Activated CD8-positive, alpha-beta T cell treated with anti-CD3 and anti-CD28 coated beads for 36 hours (primary cell): ENCODE measurements at regions not wholly inside any gene's neighbourhood (a gene's known extent, or its start where the extent isn't known, plus 50 kb on each side); places are given as distances from the start of the nearest gene placed in this dataset.

Experiments
- ATAC-seq: fragments of 200-7000 bp; cut with Tn5 transposase; one replicate; pipeline ENCODE4 v1.10.0; 2021; ENCODE audit warnings: mild to moderate bottlenecking, moderate library complexity
- CTCF ChIA-PET: fragments of 350-600 bp; sonication (Branson Sonifier 250); formaldehyde crosslinking; loops from one replicate; lab custom pipeline; 2021; ENCODE audit warnings: antibody characterized with exemption; lab: Charles Lee
- POLR2A ChIA-PET: fragments of 350-600 bp; sonication (Branson Sonifier 250); formaldehyde crosslinking; loops from one replicate; lab custom pipeline; 2021; ENCODE audit warnings: antibody characterized with exemption; lab: Charles Lee
- DNase-seq: peaks from one replicate; pipeline ENCODE4 v3.0.0-alpha.2; 2020
- H3K27ac Mint-ChIP-seq: one replicate; pipeline ENCODE4 v1.8.0; 2021; ENCODE audit warnings: mild to moderate bottlenecking, mixed read lengths
- H3K27me3 Mint-ChIP-seq: one replicate; pipeline ENCODE4 v1.8.0; 2021; ENCODE audit warnings: mixed read lengths
- H3K36me3 Mint-ChIP-seq: one replicate; pipeline ENCODE4 v1.8.0; 2021; ENCODE audit warnings: low read depth, mixed read lengths
- H3K4me1 Mint-ChIP-seq: one replicate; pipeline ENCODE4 v1.8.0; 2021; ENCODE audit warnings: low read depth, mixed read lengths
- H3K4me3 Mint-ChIP-seq: one replicate; pipeline ENCODE4 v1.8.0; 2021; ENCODE audit warnings: mild to moderate bottlenecking, moderate library complexity, mixed read lengths
- H3K9me3 Mint-ChIP-seq: one replicate; pipeline ENCODE4 v1.8.0; 2021; ENCODE audit warnings: mixed read lengths
- intact Hi-C: fragments of 100-400 bp; cut with micrococcal nuclease; formaldehyde crosslinking; loops from one replicate; pipeline ENCODE4 v1.10.0; 2022
- TF ChIP-seq, protein P1 (sequence below): fragments of 200-600 bp; IDR thresholded peaks from one replicate; pipeline ENCODE4 v1.8.0; 2022; ENCODE audit warnings: antibody characterized with exemption, mild to moderate bottlenecking

GRCh38 chr1:56237491-56238064, 341.8 kb downstream of the PLPP3 start:
- no peak for ATAC-seq

GRCh38 chr1:56236688-56237087, 342.7 kb downstream of the PLPP3 start:
- intact Hi-C loops = no loop called here
- ATAC-seq = no peak

More at GRCh38 chr1:56237491-56238064, 341.8 kb downstream of the PLPP3 start:
- POLR2A ChIA-PET = no interaction called here
- CTCF ChIA-PET = no interaction called here
- Mint-ChIP-seq H3K9me3 (peaks cover 7% of the 10 kb centered on the region), H3K36me3 (no peaks in the 10 kb centered on the region), H3K27me3 (no peaks in the 10 kb centered on the region), H3K4me1 (no peaks in the 10 kb centered on the region), H3K4me3 (no peak overlapping the region), H3K27ac (no peak overlapping the region)
- intact Hi-C loops = no loop called here
- DNase-seq = no peak
- TF ChIP-seq, protein P1, sequence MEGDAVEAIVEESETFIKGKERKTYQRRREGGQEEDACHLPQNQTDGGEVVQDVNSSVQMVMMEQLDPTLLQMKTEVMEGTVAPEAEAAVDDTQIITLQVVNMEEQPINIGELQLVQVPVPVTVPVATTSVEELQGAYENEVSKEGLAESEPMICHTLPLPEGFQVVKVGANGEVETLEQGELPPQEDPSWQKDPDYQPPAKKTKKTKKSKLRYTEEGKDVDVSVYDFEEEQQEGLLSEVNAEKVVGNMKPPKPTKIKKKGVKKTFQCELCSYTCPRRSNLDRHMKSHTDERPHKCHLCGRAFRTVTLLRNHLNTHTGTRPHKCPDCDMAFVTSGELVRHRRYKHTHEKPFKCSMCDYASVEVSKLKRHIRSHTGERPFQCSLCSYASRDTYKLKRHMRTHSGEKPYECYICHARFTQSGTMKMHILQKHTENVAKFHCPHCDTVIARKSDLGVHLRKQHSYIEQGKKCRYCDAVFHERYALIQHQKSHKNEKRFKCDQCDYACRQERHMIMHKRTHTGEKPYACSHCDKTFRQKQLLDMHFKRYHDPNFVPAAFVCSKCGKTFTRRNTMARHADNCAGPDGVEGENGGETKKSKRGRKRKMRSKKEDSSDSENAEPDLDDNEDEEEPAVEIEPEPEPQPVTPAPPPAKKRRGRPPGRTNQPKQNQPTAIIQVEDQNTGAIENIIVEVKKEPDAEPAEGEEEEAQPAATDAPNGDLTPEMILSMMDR = no peak

DNA sequence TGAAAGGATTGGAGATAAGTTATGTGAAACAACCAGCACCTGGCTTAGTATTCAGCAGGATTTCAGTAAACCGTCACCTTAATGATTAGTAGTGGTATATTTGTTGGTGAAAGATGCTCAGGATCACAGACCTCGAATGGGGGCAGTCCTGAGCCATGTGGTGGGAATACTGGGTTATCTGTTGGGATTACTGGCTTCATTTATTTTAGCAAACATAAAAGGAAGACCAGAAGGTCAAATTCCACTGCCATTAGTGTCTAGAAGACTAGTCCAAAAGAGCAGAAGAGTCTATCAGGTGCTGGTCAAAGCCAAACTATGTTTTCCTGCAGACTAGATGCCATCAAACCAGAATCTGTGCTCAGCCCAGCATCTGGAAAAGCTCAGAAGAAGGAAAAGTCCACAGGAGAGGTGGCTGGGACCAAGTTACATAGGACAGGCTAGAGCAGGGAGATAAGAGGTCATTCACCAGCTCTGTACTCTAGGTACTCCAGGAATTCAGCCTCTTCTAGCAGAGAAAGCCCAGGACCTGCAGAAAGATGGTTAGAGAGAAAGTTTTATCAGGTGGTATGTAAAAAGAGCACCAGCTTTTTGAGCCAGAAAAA, 343.4 kb downstream of the PLPP3 start:
- Mint-ChIP-seq H3K4me3 (no peak overlapping the region), H3K27me3 (no peaks in the 10 kb centered on the region), H3K36me3 (no peaks in the 10 kb centered on the region), H3K9me3 (peaks cover 3% of the 10 kb centered on the region), H3K27ac (no peak overlapping the region), H3K4me1 (no peaks in the 10 kb centered on the region)
- POLR2A ChIA-PET = no interaction called here
- TF ChIP-seq, protein P1 = no peak
- ATAC-seq = no peak
- CTCF ChIA-PET = no interaction called here
- DNase-seq = no peak
- intact Hi-C loops = no loop called here

More at GRCh38 chr1:56236688-56237087, 342.7 kb downstream of the PLPP3 start:
- Mint-ChIP-seq H3K27me3 (no peaks in the 10 kb centered on the region), H3K27ac (no peak overlapping the region), H3K9me3 (peaks cover 7% of the 10 kb centered on the region), H3K4me3 (no peak overlapping the region), H3K36me3 (no peaks in the 10 kb centered on the region), H3K4me1 (no peaks in the 10 kb centered on the region)
- ChIA-PET CTCF (no interaction called here), POLR2A (no interaction called here)
- TF ChIP-seq, protein P1 = no peak
- no peak for DNase-seq

DNA sequence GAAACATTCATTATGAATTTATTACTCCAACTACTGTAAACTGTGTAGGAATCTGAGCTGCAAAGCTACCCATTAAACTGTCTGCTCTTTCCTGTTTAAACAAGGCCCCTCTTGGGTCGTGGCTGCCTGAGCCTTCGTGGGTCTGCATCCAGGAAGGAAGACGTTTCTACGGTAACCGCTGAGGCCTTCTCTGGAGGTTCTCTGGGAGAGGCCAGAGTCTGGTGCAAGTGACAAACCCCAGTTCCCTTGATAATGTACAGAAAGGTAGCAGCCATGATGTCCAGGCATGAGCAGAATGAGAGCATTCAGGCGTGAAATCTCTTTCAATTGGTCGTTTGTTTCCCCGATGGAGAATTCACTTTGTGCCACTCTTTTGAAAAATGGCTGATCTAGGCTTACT, 350.2 kb downstream of the PLPP3 start:
- Mint-ChIP-seq H3K36me3 (no peaks in the 10 kb centered on the region), H3K4me3 (no peak overlapping the region), H3K4me1 (no peaks in the 10 kb centered on the region), H3K27me3 (no peaks in the 10 kb centered on the region), H3K9me3 (peaks cover 2% of the 10 kb centered on the region), H3K27ac (no peak overlapping the region)
- ChIA-PET CTCF (no interaction called here), POLR2A (no interaction called here)
- intact Hi-C loops = no loop called here
- TF ChIP-seq, protein P1 = no peak
- no peak for ATAC-seq
- DNase-seq = no peak

DNA sequence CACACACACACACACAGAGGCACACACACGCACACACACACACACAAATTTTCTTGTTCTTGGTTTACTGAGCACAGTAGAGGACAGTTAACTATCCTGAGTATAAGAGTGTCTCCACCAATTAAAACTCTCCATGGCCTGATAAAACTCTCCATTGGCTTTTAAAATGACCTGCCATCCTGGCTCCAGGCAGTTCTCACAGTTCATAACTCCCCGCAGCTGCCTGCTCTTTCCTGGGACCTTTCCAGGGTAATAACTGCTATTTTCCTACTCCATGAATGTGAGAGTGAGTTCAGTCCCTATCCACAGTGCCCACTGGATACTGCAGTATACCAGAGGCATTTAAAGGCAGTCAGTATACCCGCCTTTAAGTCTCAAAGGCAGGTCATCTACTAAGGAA, 351.5 kb downstream of the PLPP3 start:
- Mint-ChIP-seq H3K9me3 (peaks cover 2% of the 10 kb centered on the region), H3K27ac (no peak overlapping the region), H3K4me1 (no peaks in the 10 kb centered on the region), H3K4me3 (no peak overlapping the region), H3K36me3 (no peaks in the 10 kb centered on the region), H3K27me3 (no peaks in the 10 kb centered on the region)
- CTCF ChIA-PET = no interaction called here
- intact Hi-C loops = no loop called here
- TF ChIP-seq, protein P1 = no peak
- POLR2A ChIA-PET = no interaction called here
- DNase-seq (no peak), ATAC-seq (no peak)
